T follicular helper cell (primary cell): ENCODE measurements at regions not wholly inside any gene's neighbourhood (a gene's known extent, or its start where the extent isn't known, plus 50 kb on each side); places are given as distances from the start of the nearest gene placed in this dataset.

Experiments
- DNase-seq: peaks from one replicate; pipeline ENCODE4 v3.0.0-alpha.2; 2020; ENCODE audit warnings: low read depth

GRCh38 chr20:22652681-22653588 is 68.6 kb upstream of the FOXA2 start:
- DNase-seq: no peak

- DNase-seq: no peak
These were observed 69.6 kb upstream of the FOXA2 start for GRCh38 chr20:22653658-22654642.

GRCh38 chr20:22663528-22664025 is 79.2 kb upstream of the FOXA2 start:
- no peak for DNase-seq

GRCh38 chr20:22667198-22667597 is 82.8 kb upstream of the FOXA2 start:
- no peak for DNase-seq

- DNase-seq: no peak
These were observed 87.8 kb upstream of the FOXA2 start for GRCh38 chr20:22672191-22672590.

GRCh38 chr20:22673467-22673866 is 89.1 kb upstream of the FOXA2 start:
- DNase-seq: no peak

- no peak for DNase-seq
These were observed 91.0 kb upstream of the FOXA2 start for GRCh38 chr20:22675341-22675740.

- no peak for DNase-seq
These were observed 94.3 kb upstream of the FOXA2 start for GRCh38 chr20:22678678-22679077.

- no peak for DNase-seq
These were observed 94.8 kb upstream of the FOXA2 start for GRCh38 chr20:22679197-22679596.

- no peak for DNase-seq
These were observed 95.8 kb upstream of the FOXA2 start for GRCh38 chr20:22680031-22680740.

GRCh38 chr20:22681591-22682248 is 97.3 kb upstream of the FOXA2 start:
- no peak for DNase-seq

GRCh38 chr20:22682381-22682780 is 98.0 kb upstream of the FOXA2 start:
- no peak for DNase-seq

- DNase-seq: no peak
These were observed 99.8 kb upstream of the FOXA2 start for GRCh38 chr20:22684072-22684762.

- DNase-seq: no peak
These were observed 100.5 kb upstream of the FOXA2 start for GRCh38 chr20:22684763-22685443.

GRCh38 chr20:22686097-22686496 is 101.7 kb upstream of the FOXA2 start:
- DNase-seq: no peak

GRCh38 chr20:22687676-22688349 is 103.4 kb upstream of the FOXA2 start:
- no peak for DNase-seq

GRCh38 chr20:22688485-22688884 is 104.1 kb upstream of the FOXA2 start:
- no peak for DNase-seq

GRCh38 chr20:22689266-22689665 is 104.9 kb upstream of the FOXA2 start:
- DNase-seq: no peak

GRCh38 chr20:22690000-22690399 is 105.6 kb upstream of the FOXA2 start:
- DNase-seq: no peak
